ENCODE measurements at regions not wholly inside any gene's neighbourhood (a gene's known extent, or its start where the extent isn't known, plus 50 kb on each side); places are given as distances from the start of the nearest gene placed in this dataset.
A peak's percentile ranks its signal among the peaks of the same experiment; 100 is the strongest.

- Histone ChIP-seq H3K36me3 (ENCODE audit: control insufficient read depth, insufficient read depth, low read length) (no peaks in the 10 kb centered on the region), H3K9me3 (replicated peaks; ENCODE audit: control insufficient read depth, insufficient read depth, low read depth, low read length) (no peaks in the 10 kb centered on the region), H3K4me2 (ENCODE audit: insufficient read depth, low read length) (no peak overlapping the region), H3K4me1 (replicated peaks in 1 of 2; ENCODE audit: control insufficient read depth in 2 of 2, insufficient read depth in 2 of 2, low read length in 2 of 2) (no peaks in the 10 kb centered on the region; a peak in 1 of 5 replicates), H4K20me1 (replicated peaks; ENCODE audit: control insufficient read depth, insufficient read depth, low read length) (no peaks in the 10 kb centered on the region; the same call in 1 of the 2 replicates), H2AFZ (ENCODE audit: low read depth, low read length) (no peak overlapping the region), H3K4me3 (no peak overlapping the region), H3K27ac (ENCODE audit: extremely low read depth, low read depth, low read length) (no peak overlapping the region), H3K9ac (ENCODE audit: insufficient read depth in 1 of 2, low read depth in 2 of 2, low read length in 2 of 2) (no peak overlapping the region), H3K27me3 (ENCODE audit: control insufficient read depth in 2 of 2, insufficient read depth in 2 of 2, low read length in 2 of 2) (peaks cover 17 to 34% of the 10 kb centered on the region in 2 experiments; a peak in 3 of 5 replicates), H3K9me1 (ENCODE audit: control insufficient read depth, insufficient read depth, low read length) (no peaks in the 10 kb centered on the region), H3K79me2 (ENCODE audit: control insufficient read depth, insufficient read depth, low read length) (no peaks in the 10 kb centered on the region)
- in situ Hi-C loops (cut with MboI), result no loop called here
- TF ChIP-seq FOSL1 (tag; conservative IDR thresholded peaks at IDR 0.05) (peak; percentile 76), CREB1 (IDR thresholded peaks at IDR 0.05) (no peak), CREB1 (CRISPR knock-in tag; IDR thresholded peaks at IDR 0.05) (no peak), ETV1 (tag; conservative IDR thresholded peaks at IDR 0.05; ENCODE audit: low read depth) (no peak)
- TF ChIP-seq, protein P1, sequence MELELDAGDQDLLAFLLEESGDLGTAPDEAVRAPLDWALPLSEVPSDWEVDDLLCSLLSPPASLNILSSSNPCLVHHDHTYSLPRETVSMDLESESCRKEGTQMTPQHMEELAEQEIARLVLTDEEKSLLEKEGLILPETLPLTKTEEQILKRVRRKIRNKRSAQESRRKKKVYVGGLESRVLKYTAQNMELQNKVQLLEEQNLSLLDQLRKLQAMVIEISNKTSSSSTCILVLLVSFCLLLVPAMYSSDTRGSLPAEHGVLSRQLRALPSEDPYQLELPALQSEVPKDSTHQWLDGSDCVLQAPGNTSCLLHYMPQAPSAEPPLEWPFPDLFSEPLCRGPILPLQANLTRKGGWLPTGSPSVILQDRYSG (tag; conservative IDR thresholded peaks at IDR 0.05; ENCODE audit: low read depth), result no peak
- FAIRE-seq, result no peak
- WGBS (ENCODE audit: insufficient coverage, low coverage, missing lambda C conversion rate), result 0% methylated on average over 1 of the region's 1 CpG
- intact Hi-C loops (cut with micrococcal nuclease), result no loop called here
- ChIA-PET POLR2A (interaction anchor here (0.7 to 0.8 kb wide), 2 partner anchors 12 to 688 kb away, joined by 3 read pairs; no protein-coding TSS in a partner anchor), CTCF (ENCODE audit: low intra/inter-chr PET ratio) (interaction anchor here (0.6 kb wide), 1 partner anchor 251 kb away, joined by 3 read pairs; no protein-coding TSS in a partner anchor)
- BruUV-seq (replicated peaks), result no TSS peak
- ATAC-seq, result no peak
- DNase-seq (ENCODE audit: extremely low read depth in 1 of 4, low spot score in 3 of 4), result no peak
Observed at GRCh38 chr21:36579898-36580297, 100.0 kb upstream of the CLDN14 start.

- ATAC-seq, result no peak
- no peak overlapping the region for H3K4me3 ChIP-seq
- no peak for DNase-seq (ENCODE audit: extremely low read depth in 1 of 4, low spot score in 3 of 4)
- no peaks in the 10 kb centered on the region; the same call in 1 of the 2 replicates for H4K20me1 ChIP-seq (replicated peaks; ENCODE audit: control insufficient read depth, insufficient read depth, low read length)
- CTCF ChIA-PET (ENCODE audit: low intra/inter-chr PET ratio), result no interaction called here
- intact Hi-C loops (cut with micrococcal nuclease), result no loop called here
- no peak overlapping the region for H3K4me2 ChIP-seq (ENCODE audit: insufficient read depth, low read length)
- H3K36me3 ChIP-seq (ENCODE audit: control insufficient read depth, insufficient read depth, low read length), result no peaks in the 10 kb centered on the region
- under 1% methylated on average over 6 of the region's 6 CpGs for WGBS (ENCODE audit: insufficient coverage, low coverage, missing lambda C conversion rate)
- H3K9ac ChIP-seq (ENCODE audit: insufficient read depth in 1 of 2, low read depth in 2 of 2, low read length in 2 of 2), result no peak overlapping the region
- no peaks in the 10 kb centered on the region for H3K79me2 ChIP-seq (ENCODE audit: control insufficient read depth, insufficient read depth, low read length)
- no peak overlapping the region for H3K27ac ChIP-seq (ENCODE audit: extremely low read depth, low read depth, low read length)
- H3K27me3 ChIP-seq (ENCODE audit: control insufficient read depth in 2 of 2, insufficient read depth in 2 of 2, low read length in 2 of 2), result peaks cover 20 to 22% of the 10 kb centered on the region in 2 experiments; a peak in 3 of 5 replicates
- in situ Hi-C loops (cut with MboI), result no loop called here
- BruUV-seq (replicated peaks), result no TSS peak
- no peaks in the 10 kb centered on the region for H3K9me3 ChIP-seq (replicated peaks; ENCODE audit: control insufficient read depth, insufficient read depth, low read depth, low read length)
- FAIRE-seq, result no peak
- no peaks in the 10 kb centered on the region for H3K9me1 ChIP-seq (ENCODE audit: control insufficient read depth, insufficient read depth, low read length)
- no peak overlapping the region for H2AFZ ChIP-seq (ENCODE audit: low read depth, low read length)
- no peaks in the 10 kb centered on the region for H3K4me1 ChIP-seq (replicated peaks in 1 of 2; ENCODE audit: control insufficient read depth in 2 of 2, insufficient read depth in 2 of 2, low read length in 2 of 2)
- POLR2A ChIA-PET, result no interaction called here
- TF ChIP-seq ZNF785 (CRISPR knock-in tag; IDR thresholded peaks at IDR 0.05) (no peak), COPS2 (conservative IDR thresholded peaks at IDR 0.05) (no peak), PHTF2 (CRISPR knock-in tag; IDR thresholded peaks at IDR 0.05) (no peak), GATAD2B (IDR thresholded peaks at IDR 0.05; ENCODE audit: borderline replicate concordance) (no peak), ATF1 (CRISPR knock-in tag; IDR thresholded peaks at IDR 0.05) (no peak), ATF1 (tag; IDR thresholded peaks at IDR 0.05) (no peak), E2F8 (IDR thresholded peaks at IDR 0.05; ENCODE audit: low read depth, partially characterized antibody) (no peak), YBX1 (IDR thresholded peaks at IDR 0.05) (no peak), NCOA6 (IDR thresholded peaks at IDR 0.05) (no peak)
Observed at GRCh38 chr21:36582271-36582670, 102.3 kb upstream of the CLDN14 start.
